Ishikawa (cell line): ENCODE measurements at regions not wholly inside any gene's neighbourhood (a gene's known extent, or its start where the extent isn't known, plus 50 kb on each side); places are given as distances from the start of the nearest gene placed in this dataset.

ENCODE experiments used
- CEBPB ChIP-seq: IDR thresholded peaks from 2 replicates; pipeline ENCODE4 v1.6.1; 2012
- CREB1 ChIP-seq: IDR thresholded peaks from 2 replicates; pipeline ENCODE4 v1.6.1; 2012; ENCODE audit warnings: low read depth
- EGR1 ChIP-seq: IDR thresholded peaks from 2 replicates; pipeline ENCODE4 v1.6.1; 2012
- EP300 ChIP-seq: IDR thresholded peaks from 2 replicates; pipeline ENCODE4 v1.6.1; 2012; ENCODE audit warnings: borderline replicate concordance
- FOXM1 ChIP-seq: IDR thresholded peaks from 2 replicates; pipeline ENCODE4 v1.6.1; 2012; ENCODE audit warnings: low read depth, borderline replicate concordance
- MAX ChIP-seq: IDR thresholded peaks from 2 replicates; pipeline ENCODE4 v1.6.1; 2012
- NFIC ChIP-seq: IDR thresholded peaks from 2 replicates; pipeline ENCODE4 v1.6.1; 2012
- RAD21 ChIP-seq: IDR thresholded peaks from 2 replicates; pipeline ENCODE4 v1.6.1; 2012; ENCODE audit warnings: low read depth
- REST ChIP-seq: IDR thresholded peaks from 2 replicates; pipeline ENCODE4 v1.6.1; 2012; ENCODE audit warnings: low read depth, mild to moderate bottlenecking
- TAF1 ChIP-seq: IDR thresholded peaks from 2 replicates; pipeline ENCODE4 v1.6.1; 2012; ENCODE audit warnings: low read depth, mild to moderate bottlenecking
- TCF12 ChIP-seq: IDR thresholded peaks from 2 replicates; pipeline ENCODE4 v1.6.1; 2012; ENCODE audit warnings: low read depth
- TEAD4 ChIP-seq: IDR thresholded peaks from 2 replicates; pipeline ENCODE4 v1.6.1; 2012
- USF1 ChIP-seq: IDR thresholded peaks from 2 replicates; pipeline ENCODE4 v1.6.1; 2012
- YY1 ChIP-seq: IDR thresholded peaks from 2 replicates; pipeline ENCODE4 v1.6.1; 2012; ENCODE audit warnings: low read depth
- ZBTB7A ChIP-seq: IDR thresholded peaks from 2 replicates; pipeline ENCODE4 v1.6.1; 2012; ENCODE audit warnings: low read depth

- TF ChIP-seq FOXM1: no peak
- no peak for TF ChIP-seq CEBPB
- TF ChIP-seq CREB1: no peak
- no peak for TF ChIP-seq TEAD4
- no peak for TF ChIP-seq TAF1
- TF ChIP-seq ZBTB7A: no peak
- no peak for TF ChIP-seq RAD21
- no peak for TF ChIP-seq MAX
- no peak for TF ChIP-seq USF1
Observed at GRCh38 chr10:3659203-3659917, 125.6 kb downstream of the KLF6 start.

DNA sequence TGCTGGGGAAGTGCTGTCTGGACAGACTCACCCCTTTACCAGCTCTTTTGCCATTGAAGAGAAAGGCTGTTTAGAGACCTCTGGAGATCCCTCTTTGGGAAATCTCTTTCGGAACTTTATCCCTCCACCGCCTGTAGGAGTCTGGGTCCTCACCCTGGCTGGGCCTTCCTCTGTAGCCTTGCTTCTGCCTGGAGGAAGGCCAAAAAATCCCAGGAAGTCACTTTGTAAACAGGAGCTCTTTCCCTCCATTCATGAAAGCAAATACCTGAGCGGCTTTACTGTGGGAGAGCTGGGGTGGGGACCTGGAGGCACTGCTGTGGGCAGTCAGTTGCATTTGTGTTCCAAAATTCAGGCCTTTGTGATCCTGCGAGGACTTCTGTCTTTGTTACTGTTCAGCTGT, 126.2 kb downstream of the KLF6 start:
- no peak for TF ChIP-seq TEAD4
- no peak for TF ChIP-seq REST
- TF ChIP-seq FOXM1: no peak
- no peak for TF ChIP-seq YY1
- no peak for TF ChIP-seq USF1
- no peak for TF ChIP-seq ZBTB7A
- no peak for TF ChIP-seq CREB1
- TF ChIP-seq CEBPB: no peak
- no peak for TF ChIP-seq TCF12
- no peak for TF ChIP-seq EP300
- TF ChIP-seq RAD21: no peak
- no peak for TF ChIP-seq NFIC
- no peak for TF ChIP-seq MAX
- no peak for TF ChIP-seq EGR1
- TF ChIP-seq TAF1: no peak

GRCh38 chr10:3656214-3656613, 128.8 kb downstream of the KLF6 start:
- TF ChIP-seq EGR1 (no peak), TCF12 (no peak)

GRCh38 chr10:3655528-3655927, 129.5 kb downstream of the KLF6 start:
- TF ChIP-seq NFIC: no peak
- TF ChIP-seq REST: no peak
- TF ChIP-seq RAD21: no peak
- no peak for TF ChIP-seq USF1
- TF ChIP-seq TCF12: no peak
- TF ChIP-seq MAX: no peak
- no peak for TF ChIP-seq EGR1
- TF ChIP-seq EP300: no peak
- TF ChIP-seq ZBTB7A: no peak
- TF ChIP-seq TEAD4: no peak
- no peak for TF ChIP-seq TAF1
- no peak for TF ChIP-seq FOXM1
- TF ChIP-seq YY1: no peak
- no peak for TF ChIP-seq CEBPB
- no peak for TF ChIP-seq CREB1

GRCh38 chr10:3654980-3655379, 130.0 kb downstream of the KLF6 start:
- TF ChIP-seq CEBPB: no peak
- TF ChIP-seq CREB1: no peak
- no peak for TF ChIP-seq YY1
- no peak for TF ChIP-seq EP300
- TF ChIP-seq FOXM1: no peak
- TF ChIP-seq USF1: no peak
- TF ChIP-seq TCF12: no peak
- no peak for TF ChIP-seq ZBTB7A
- TF ChIP-seq MAX: no peak
- no peak for TF ChIP-seq TAF1
- no peak for TF ChIP-seq RAD21
- TF ChIP-seq NFIC: no peak
- no peak for TF ChIP-seq EGR1
- no peak for TF ChIP-seq REST
- no peak for TF ChIP-seq TEAD4
